ENCODE measurements at regions not wholly inside any gene's neighbourhood (a gene's known extent, or its start where the extent isn't known, plus 50 kb on each side); places are given as distances from the start of the nearest gene placed in this dataset.

DNA sequence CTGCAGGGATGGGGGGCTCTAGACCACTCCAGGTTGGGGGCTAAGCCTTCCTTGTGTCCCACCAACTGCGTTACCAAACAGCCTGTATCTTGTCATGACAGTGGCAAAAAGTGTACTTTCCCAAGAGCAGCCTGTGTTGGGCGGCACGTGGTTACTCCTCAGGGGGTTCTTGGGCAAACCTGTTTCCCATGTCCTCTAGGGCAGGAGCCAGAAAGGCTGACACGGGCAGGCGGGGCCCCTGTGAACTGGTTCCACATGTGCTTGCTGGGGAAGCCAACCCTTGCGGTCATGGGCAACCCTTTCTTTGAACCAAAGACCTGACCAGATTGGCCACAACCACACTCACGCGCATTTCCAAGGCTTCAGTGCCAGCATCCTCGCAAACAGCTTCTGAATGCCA is 228.5 kb downstream of the RBFOX3 start:
- Histone ChIP-seq H3K4me1 (no peaks in the 10 kb centered on the region), H3K27ac (no peak overlapping the region), H3K27me3 (replicated peaks in 1 of 7) (peaks cover 0 to 57% (median 8%) of the 10 kb centered on the region in 7 donors), H3K4me3 (no peak overlapping the region), H3K9me3 (peaks cover 0 to 5% (median 0%) of the 10 kb centered on the region in 8 donors), H3K36me3 (no peaks in the 10 kb centered on the region)
- intact Hi-C loops (cut with DNase I; ENCODE audit: low total_unique reads) = no loop called here
- DNase-seq = no peak
- WGBS, 5 donors = 77 to 88% (median 87%) methylated on average over 8 to 9 of the region's 9 CpGs
- no peak for TF ChIP-seq POLR2A (IDR thresholded peaks at IDR 0.05)
- TF ChIP-seq, protein P1, sequence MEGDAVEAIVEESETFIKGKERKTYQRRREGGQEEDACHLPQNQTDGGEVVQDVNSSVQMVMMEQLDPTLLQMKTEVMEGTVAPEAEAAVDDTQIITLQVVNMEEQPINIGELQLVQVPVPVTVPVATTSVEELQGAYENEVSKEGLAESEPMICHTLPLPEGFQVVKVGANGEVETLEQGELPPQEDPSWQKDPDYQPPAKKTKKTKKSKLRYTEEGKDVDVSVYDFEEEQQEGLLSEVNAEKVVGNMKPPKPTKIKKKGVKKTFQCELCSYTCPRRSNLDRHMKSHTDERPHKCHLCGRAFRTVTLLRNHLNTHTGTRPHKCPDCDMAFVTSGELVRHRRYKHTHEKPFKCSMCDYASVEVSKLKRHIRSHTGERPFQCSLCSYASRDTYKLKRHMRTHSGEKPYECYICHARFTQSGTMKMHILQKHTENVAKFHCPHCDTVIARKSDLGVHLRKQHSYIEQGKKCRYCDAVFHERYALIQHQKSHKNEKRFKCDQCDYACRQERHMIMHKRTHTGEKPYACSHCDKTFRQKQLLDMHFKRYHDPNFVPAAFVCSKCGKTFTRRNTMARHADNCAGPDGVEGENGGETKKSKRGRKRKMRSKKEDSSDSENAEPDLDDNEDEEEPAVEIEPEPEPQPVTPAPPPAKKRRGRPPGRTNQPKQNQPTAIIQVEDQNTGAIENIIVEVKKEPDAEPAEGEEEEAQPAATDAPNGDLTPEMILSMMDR (IDR thresholded peaks at IDR 0.05 in 8 of 11, conservative IDR thresholded peaks at IDR 0.05 in 3 of 11) = no peak
- no peak for TF ChIP-seq POLR2AphosphoS5 (IDR thresholded peaks at IDR 0.05)

DNA sequence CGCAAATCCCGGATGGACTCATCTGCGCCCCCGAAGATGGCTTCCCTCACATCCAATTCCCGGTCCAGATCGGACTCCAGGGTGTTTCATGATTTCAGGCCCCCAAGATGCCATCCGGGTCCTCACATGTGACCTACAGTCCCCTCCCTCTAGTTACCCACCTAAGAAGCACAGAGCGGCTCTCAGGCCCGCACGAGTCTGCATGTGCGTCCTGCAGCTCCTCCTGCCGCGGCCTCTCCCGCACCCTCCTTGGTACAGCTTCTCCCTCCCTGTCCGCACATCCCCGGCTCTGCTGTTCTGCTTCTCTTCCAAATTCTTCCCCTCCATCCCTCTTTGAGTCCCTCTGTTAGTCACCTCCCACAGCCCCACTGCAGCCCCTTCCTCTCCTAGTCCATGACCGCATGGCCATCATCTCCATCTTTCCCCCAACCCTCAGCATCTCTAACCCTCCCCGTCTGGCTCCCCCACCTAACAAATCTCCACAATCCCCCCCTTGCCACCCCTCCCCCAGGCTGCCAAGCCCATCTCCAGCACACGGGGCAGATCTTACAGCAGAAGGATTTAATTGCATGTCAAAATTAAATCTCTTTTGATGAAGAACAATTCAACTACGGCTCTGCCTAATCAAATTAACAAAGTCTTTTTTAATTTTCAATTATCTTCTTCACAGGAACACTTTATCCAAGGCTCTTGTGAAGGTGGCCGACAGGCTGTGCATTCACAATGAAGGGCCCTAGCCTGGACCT is 231.0 kb downstream of the RBFOX3 start:
- no peak for DNase-seq
- TF ChIP-seq POLR2A (IDR thresholded peaks at IDR 0.05) (no peak), POLR2AphosphoS5 (IDR thresholded peaks at IDR 0.05) (no peak)
- TF ChIP-seq, protein P1 (IDR thresholded peaks at IDR 0.05 in 8 of 11, conservative IDR thresholded peaks at IDR 0.05 in 3 of 11) = no peak
- H3K27me3 ChIP-seq (replicated peaks in 1 of 7) = peaks cover 0 to 75% (median 8%) of the 10 kb centered on the region in 7 donors
- intact Hi-C loops (cut with DNase I; ENCODE audit: low total_unique reads) = no loop called here
- no peaks in the 10 kb centered on the region for H3K9me3 ChIP-seq
- H3K4me3 ChIP-seq = no peak overlapping the region
- no peaks in the 10 kb centered on the region for H3K4me1 ChIP-seq
- WGBS, 5 donors = 75 to 84% (median 81%) methylated on average over 21 of the region's 21 CpGs
- no peak overlapping the region for H3K27ac ChIP-seq
- no peaks in the 10 kb centered on the region for H3K36me3 ChIP-seq

DNA sequence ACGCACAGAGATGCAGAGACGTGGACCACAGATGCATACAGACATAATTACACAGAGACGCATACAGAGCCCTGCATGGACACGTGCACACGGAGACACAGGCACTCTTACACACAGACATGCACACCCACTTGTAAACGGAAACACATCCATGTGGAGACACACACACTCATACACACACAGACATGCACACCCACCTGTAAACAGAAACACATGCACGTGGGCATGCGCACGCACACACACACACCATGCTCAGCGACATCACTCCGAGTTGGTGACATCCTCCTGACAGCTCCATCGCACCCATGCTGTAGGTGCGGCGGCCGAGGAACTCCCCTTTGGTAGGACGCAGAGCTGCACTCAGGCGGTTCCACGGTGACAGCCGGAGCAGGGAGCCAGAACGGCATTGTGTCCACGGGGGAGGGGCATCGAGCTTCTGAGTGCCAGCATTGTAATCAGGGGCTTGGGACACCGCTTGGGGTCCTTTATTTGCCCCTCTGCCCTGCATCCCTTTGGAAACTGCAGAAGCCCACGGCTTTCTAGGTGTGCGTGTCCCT is 233.5 kb downstream of the RBFOX3 start:
- WGBS, 5 donors = 72 to 84% (median 75%) methylated on average over 18 to 25 of the region's 25 CpGs
- no peaks in the 10 kb centered on the region for H3K9me3 ChIP-seq
- H3K27me3 ChIP-seq (replicated peaks in 1 of 7) = peaks cover 0 to 97% (median 8%) of the 10 kb centered on the region in 7 donors
- H3K4me3 ChIP-seq = no peak overlapping the region
- DNase-seq = no peak
- TF ChIP-seq, protein P1 (IDR thresholded peaks at IDR 0.05 in 8 of 11, conservative IDR thresholded peaks at IDR 0.05 in 3 of 11) = no peak
- TF ChIP-seq POLR2A (IDR thresholded peaks at IDR 0.05) (no peak), POLR2AphosphoS5 (IDR thresholded peaks at IDR 0.05) (no peak)
- H3K27ac ChIP-seq = no peak overlapping the region
- intact Hi-C loops (cut with DNase I; ENCODE audit: low total_unique reads) = no loop called here
- no peaks in the 10 kb centered on the region for H3K36me3 ChIP-seq
- H3K4me1 ChIP-seq = no peaks in the 10 kb centered on the region

DNA sequence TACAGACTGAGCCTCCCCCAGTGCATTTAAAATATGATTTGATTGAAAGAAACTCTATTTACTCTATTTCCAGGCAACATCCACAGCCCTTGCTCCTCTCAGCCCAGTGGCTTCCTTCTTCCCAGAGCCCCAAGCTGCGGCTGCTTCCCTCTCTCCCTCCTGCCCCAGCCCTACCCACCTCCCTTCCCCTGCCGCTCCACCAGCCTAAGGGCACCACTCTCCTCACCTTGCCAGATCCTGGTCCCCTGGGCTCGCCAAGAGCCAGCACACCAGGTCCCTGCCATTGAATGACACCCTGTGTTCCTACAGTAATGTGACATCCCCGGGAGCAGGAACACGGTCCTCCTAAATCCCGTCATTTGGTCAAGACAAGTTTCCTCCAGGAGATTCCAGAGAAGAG is 236.0 kb downstream of the RBFOX3 start:
- peaks cover 0 to 94% (median 8%) of the 10 kb centered on the region in 7 donors for H3K27me3 ChIP-seq (replicated peaks in 1 of 7)

More for the DNA sequence above, 236.0 kb downstream of the RBFOX3 start:
- Histone ChIP-seq H3K36me3 (no peaks in the 10 kb centered on the region), H3K27ac (no peak overlapping the region), H3K4me3 (no peak overlapping the region), H3K4me1 (no peaks in the 10 kb centered on the region), H3K9me3 (no peaks in the 10 kb centered on the region)
- no peak for DNase-seq
- intact Hi-C loops (cut with DNase I; ENCODE audit: low total_unique reads) = no loop called here
- TF ChIP-seq POLR2AphosphoS5 (IDR thresholded peaks at IDR 0.05) (no peak), POLR2A (IDR thresholded peaks at IDR 0.05) (no peak)
- TF ChIP-seq, protein P1 (IDR thresholded peaks at IDR 0.05 in 8 of 11, conservative IDR thresholded peaks at IDR 0.05 in 3 of 11) = no peak
- WGBS, 5 donors = 45 to 59% (median 51%) methylated on average over 6 of the region's 6 CpGs
